CD4-positive, alpha-beta T cell treated with Interleukin-12 subunit alpha and Interleukin-12 subunit beta, for 1 hour (primary cell): ENCODE measurements at regions not wholly inside any gene's neighbourhood (a gene's known extent, or its start where the extent isn't known, plus 50 kb on each side); places are given as distances from the start of the nearest gene placed in this dataset.

Experiments
- DNase-seq: peaks from one replicate; pipeline ENCODE4 v3.0.0-alpha.2; 2020

DNA sequence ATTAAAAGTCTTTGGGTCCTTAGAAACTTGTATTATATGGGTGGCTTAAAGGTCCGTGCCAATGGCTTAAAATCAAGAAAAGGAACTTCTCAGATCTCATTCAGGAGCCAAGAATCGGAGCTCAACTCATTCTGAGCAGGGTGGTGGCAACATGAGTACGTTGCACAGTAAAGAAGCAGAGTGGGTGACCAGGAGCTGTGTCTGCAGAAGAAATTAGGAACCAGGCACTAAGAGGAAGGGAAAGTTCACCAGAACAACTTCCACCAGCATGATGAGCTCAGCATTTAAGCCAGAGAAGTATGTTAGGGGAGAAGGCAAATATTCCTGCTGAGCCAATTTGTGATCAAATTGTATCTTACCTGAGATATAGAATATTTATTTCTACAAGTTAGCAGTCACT is 236.0 kb upstream of the NRP1 start:
- no peak for DNase-seq

DNA sequence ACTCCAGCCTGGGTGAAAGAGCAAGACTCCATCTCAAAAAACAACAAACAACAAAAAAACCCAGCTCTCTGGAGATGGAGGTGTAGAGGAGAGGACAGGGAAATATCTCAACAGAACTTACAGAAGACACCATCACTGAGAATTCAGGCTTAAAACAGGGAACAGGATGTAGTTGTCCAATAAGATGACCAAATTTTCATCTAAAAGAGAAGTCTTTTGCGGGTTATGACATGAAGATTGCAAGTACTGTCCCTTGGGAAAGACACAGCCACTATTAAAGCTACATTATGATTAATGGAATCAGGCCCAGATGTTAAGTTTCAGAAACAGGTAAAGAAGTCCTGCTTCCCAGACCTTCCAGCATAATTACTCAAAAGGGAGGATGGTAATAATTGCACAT is 235.2 kb upstream of the NRP1 start:
- no peak for DNase-seq

DNA sequence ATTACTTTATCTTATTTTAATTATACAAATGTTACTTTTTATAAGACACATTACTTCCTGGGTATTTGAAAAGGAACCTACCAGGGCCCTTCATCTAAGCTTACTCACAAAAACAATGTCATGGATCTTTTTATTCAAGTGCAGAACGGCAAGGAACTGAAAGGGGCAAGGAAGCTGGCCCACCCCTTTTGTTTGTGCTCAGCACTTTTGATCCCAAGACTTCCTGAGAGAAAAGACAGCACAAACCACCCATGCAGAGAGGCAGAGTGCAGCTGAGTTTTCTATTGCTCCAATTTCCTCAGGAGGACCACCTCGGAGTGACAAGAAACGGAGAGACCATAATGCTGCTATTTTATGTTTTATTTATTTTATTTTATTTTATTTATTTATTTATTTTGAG is 232.0 kb upstream of the NRP1 start:
- no peak for DNase-seq

DNA sequence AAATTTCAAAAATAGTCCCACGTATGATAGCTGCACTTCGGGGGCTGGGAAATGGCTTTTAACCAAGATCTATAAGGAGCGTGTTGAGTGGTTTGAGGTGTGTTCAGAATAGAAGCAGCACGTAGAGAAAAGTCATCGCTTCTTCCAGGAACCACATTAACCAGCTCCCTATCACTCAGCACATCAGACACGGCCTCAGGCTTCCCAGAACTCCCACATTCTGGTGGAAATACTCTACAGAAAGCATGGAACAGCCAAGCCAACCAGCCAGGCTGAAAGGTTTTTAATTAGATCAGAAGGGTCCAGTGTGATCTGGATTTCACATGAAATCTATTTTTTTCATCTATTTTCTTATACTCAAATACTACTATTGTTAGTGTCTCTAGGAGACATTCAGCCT is 231.5 kb upstream of the NRP1 start:
- DNase-seq = no peak

DNA sequence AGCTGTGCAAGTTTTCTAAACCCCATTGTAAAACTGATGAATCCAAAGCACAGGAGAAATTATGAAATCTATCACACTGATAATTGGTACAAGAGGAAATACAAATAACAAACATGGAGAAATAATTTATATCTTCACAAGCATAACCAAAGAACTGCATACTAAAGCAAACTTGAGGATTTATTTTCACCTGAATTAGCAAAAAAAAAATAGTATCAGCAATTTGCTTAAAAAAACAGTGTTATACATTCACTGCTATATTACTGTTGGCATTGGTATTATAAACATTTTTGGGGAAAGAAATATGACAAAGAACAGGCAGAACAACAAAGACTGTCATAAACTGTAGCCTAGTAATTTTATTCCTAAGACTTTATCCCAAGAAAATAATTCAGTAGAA is 230.8 kb upstream of the NRP1 start:
- DNase-seq = no peak

DNA sequence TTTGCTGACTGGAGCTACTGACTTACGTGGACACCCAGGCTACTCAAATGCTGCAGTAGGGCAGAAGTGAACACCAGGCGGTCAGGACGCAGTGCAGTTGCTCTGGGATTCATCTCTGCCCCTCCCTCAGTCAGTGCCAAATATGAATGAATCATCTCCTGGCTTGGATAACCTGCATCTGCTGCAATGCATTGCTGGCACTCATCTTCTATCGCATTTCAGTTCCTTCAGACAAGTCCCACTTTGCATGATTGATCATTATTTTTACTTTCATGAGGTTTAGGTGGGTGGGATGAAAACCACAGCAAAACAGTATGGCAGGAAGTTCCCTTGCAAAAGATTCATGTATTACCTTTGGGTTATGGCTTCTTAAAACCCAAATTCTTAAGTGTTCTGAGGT is 224.6 kb upstream of the NRP1 start:
- no peak for DNase-seq

DNA sequence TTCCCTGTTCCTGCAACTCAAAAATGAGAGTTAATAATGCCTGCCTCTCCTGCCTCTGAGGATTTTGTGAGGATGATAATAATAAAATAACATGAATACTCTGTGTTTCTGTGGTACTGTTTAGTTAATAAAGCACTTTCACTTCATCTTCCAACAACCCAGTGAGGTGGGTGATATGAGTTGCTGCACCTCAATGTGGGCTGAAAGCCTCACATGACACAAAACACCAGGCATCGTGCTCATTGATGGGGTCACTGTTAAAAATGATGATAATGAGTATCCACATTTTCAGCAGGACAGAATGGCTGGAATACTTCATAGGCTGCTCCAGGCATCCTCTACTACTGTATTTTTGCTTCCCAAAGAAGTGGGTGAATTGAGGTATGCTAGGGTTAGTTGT is 222.8 kb upstream of the NRP1 start:
- DNase-seq = no peak

DNA sequence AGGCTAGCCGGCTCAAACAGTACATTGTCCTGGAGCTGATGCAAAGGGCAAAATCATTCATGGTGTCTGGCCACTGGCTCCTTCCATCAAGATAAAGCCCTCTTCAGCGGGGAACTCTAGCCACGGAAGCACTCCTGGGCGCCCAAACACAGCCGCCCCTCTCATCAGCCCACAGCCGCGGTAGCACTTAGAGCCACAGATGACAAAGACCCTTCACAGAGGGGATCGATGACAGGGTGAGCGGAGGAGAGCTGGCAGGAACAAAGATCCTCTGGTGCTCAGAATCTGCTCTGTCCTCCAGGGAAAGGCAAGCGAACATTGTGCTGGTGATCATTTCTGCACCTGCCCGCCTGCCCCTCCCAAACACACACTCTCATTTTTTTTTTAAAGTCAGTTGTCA is 222.2 kb upstream of the NRP1 start:
- DNase-seq = no peak

DNA sequence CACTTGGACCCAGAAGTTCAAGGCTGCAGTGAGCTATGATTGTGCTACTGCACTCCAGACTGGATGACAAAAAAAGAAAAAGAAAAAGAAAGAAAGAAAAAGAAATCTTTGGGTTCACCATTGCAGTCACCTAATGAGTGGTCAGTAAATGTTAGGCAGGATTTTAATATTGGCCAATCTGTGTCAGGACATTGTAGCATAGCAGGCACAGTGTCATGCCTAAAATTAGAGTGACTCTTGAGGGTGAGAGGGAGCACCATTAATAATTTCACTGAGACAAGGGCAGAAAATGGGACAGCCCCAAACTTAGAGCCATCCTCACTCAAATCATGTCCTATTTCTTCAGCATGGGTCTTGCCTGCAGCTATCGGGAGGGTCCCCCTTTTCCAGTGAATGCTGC is 221.6 kb upstream of the NRP1 start:
- no peak for DNase-seq

DNA sequence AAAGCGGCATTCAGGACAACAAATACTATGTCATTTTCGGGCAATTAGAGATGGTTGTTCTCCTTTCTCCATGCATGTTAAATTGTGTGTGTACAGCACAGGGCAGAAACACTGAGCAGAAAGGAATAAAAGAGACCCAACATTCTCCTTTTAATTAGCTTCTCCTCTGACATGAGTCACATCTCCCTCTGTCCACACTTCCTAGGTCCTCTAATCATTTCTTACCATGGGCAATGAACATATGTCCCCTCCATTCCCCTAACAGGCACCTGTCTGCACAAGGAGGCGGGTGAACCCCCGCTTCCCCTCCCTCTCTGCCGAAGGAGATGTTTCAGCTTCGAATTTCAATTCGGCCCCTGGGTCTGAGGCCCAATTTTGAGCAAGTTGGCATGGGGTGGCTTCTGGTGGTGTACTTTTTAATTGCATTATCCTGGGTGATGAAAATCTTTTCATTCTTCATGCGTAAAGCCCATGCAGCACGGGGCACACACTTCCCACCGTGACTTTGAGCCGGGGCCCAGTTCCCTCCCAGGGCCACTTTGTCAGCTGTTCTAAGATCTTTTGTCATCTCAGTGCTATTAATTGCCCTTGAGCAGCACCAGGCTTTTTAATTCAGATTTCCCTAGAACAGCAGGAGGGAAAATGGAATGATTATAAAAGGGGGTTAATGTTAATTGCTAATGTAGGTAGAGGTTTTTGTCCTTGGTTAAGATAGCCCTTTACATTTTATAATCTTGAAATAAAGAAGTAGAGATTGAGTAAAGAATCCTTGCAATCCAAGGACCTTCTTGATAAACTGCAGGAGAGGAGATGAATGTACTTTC is 219.5 kb upstream of the NRP1 start:
- DNase-seq = no peak

DNA sequence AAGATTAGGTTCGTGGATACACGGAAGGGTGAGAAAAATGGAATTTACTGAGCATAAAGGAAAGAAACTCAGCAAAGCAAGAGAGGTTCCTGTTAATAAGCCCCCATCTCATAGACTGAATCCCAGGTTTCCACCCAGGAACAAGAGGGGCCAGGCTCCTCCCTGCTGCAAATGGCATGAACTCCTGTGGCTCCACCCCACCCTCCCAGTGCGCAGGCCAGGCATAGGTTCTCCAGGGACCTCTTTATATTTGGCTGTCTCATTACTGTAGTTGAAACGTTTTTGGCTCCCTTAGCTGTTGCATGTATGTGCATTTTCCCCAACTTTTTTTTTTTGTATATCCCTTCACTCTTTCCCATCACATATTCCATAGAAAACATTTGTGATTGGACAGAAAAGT is 217.8 kb upstream of the NRP1 start:
- DNase-seq = no peak

DNA sequence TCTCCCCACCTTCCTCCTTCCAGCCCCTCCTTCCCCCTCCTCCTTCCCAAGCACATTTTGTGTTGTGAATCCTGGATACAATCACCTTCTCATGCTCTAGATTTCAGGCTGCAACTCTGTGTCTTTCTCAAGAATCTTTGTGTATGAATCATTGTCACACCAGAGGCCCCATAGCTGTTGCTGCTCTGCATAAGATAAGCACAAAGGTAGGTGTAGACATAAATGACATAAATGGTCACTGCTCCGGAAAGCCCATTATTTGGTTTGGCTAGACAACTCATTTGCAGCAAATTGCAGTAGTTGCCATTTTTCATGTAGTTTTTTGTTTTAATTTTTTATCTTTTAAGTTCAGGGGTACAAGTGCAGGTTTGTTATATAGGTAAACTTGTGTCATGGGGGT is 216.3 kb upstream of the NRP1 start:
- no peak for DNase-seq

DNA sequence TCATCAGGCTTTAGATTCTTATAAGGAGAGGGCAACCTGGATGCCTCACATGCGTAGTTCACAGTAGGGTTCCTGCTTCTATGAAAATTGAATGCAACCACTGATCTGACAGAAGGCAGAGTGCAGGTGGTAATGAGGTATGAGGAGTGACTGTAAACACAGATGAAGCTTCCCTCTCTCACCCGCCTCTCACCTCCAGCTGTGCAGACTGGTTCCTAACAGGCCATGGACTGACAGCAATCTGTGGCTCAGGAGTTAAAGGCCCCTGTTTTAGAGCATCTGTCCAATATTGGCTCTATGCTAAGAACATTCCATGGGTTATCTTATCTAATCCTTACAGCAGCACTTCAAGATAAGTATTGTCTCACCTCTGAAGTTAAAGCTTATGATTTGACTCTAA is 213.5 kb upstream of the NRP1 start:
- no peak for DNase-seq

DNA sequence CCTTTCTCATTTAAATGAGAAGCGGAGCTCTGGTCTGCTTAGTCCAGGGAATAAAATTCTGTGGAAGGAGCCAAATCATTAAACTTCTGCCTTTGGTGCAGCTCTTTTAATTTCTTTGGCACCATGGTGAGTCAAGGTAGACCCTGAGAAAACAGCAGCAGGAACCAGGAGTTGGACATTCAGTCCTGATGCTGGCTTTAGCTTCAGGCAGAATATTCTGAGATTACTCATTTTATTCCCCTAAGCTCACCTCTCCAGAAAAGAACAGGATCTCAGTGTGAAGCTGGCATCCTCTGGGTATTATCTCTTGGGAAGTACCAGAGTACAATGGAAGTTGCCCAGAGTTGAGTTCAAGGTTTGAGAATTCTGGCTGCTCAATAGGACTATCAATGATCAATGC is 211.6 kb upstream of the NRP1 start:
- DNase-seq = no peak

DNA sequence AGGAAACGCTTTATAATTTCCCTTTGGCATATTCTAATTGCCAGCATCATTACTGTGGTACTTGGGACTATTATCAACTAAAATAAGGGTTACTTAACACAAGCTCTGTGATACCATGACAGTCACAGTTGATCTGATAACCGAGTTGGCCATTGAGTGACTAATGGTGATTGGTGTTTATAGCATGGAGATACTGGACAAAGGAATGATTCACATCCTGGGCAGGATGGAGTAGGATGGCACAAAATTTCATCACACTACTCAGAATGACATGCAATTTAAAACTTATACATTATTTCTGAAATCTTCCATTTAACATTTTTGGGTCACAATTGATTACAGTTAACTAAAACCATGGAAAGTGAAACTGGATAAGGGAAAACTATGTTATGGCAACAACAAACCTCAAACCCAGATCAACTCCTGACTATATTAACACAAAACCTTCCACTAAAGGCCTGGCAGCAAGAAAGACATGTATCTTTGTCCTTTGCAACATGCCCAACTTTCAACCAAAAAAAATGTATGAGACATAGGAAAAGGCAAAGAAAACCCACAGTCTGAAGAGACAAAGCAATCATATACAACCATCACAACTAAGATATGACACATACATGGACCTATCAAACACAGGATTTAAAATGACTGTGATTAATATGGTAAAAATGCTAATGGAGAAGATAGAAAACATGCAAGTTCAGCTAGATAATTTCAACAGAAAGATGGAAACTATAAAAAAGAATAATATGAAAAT is 208.5 kb upstream of the NRP1 start:
- DNase-seq = no peak

DNA sequence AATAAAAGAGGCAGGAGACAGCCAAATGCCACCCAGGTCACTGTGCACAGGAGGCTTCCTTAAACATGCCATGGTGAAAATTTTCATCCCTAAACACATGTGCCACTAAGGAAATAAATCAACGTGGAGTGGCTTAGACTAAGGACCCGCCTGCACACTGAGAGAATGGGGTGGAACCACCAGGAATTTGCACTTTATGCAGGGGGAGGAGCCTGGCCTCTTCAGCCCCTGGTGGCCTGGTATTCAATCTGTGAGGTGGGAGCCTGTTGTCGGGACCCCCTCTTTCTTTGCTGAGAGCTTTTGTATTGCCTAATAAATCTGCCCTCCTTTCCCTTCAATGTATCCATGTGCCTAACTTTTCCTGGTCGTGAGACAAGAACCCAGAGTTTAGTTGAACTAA is 204.6 kb upstream of the NRP1 start:
- no peak for DNase-seq

DNA sequence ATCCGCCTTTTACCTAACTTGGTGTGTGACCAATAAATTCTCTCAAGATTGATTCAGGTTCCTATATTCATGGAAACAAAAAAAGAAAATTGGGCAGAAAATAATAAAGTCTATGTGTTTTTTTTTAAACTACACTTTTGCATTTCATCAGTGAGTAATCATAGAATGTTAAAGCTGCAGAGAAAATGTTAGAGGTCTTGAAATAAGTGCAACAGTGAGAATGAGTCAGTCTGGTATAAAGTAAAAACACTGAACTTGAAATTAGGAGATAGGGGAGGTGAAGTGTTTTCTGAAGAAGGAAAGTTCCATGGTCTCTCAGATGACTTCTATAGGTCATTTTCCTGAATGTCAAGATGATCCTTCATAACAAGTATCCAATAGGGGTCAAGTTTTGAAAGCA is 202.6 kb upstream of the NRP1 start:
- no peak for DNase-seq

DNA sequence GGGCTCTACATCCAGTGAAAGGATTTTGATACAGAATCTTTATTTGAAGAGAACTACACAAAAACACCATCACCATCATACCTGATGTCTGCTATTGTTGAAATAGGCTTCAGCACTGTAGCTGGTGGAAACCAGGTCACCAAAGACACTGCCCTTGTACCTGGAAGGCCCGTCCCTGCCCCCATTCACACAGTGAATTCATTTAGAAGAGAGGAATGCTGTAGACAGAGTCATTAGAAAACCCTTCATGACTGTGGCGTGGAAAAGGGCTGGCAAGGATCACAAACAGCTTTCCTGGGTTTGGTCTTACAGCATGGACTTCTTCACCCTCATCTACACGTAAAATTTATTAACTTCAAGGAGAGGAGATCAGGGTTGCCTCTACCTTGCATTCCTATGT is 202.0 kb upstream of the NRP1 start:
- no peak for DNase-seq

DNA sequence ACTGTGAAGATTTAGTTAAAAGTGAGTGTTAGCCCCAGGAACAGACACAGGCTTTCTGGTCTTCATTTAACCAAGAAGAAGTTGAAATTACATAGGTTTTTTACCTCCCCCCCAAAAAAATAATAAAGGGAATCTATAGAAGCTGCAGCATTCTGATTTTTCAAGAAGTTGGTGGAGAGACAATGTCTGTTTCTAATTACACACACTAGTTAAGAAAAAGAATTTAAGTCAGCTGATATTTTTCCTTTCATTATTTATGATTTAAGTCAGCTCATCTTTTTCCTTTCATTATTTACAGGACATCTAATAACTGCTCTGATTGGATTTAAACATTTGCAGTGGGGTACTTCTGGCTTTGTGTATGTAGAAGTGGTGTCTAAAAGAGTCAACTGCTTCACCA is 201.4 kb upstream of the NRP1 start:
- DNase-seq = no peak

DNA sequence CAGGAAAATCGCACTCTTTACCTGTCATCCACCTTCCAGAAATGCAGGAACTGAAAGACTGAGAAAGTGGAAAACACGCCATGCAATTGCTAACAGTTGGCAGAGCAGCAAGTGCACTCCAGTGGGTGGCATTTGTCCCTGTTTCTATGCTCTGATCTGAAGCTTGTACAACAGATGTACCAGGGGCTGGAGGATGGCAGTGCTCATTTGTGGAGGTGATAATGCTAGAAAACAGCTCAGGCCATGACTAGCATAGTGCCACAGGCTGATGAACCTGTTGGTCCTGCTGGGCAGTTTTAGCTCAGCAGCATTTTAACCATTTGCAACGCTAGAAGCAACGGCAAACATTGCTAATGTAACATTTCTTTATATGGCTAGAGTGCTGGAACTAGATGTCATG is 199.9 kb upstream of the NRP1 start:
- no peak for DNase-seq

DNA sequence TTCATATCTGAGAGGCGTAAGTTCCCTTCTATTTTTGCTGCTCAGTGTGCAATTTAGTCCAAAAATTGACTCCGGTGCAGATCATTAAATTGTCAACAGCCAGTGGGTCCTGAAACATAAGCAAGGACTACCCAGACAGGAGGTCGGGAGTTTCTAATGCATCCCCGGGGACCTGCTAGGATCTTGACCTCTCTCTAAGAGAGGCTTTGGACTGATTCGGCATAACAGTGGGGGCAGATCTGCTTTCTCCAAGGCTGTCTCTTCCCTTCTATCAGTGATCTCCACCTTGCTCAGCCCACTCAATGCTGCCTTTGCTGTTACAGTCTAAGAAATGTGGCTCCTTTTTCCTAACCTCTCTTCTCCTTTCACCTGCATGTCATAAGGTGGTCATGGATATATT is 199.1 kb upstream of the NRP1 start:
- DNase-seq = no peak

DNA sequence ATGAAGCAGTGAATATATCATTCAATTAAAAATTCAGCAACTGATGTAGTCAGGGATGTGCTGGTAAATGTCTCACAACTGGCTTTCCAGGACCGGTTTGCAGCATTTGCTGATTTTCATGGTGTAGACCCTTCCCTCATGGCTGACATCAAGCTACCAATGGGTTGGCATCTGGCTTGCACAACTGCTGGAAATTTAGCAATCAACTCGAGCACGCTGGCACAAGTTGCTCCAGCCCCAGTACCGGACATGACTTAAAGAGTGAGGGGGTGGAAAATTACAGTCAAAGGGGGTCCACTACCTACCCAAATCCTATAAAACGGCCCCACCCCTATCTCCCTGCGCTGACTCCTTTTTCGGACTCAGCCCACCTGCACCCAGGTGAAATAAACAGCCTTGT is 198.4 kb upstream of the NRP1 start:
- no peak for DNase-seq

DNA sequence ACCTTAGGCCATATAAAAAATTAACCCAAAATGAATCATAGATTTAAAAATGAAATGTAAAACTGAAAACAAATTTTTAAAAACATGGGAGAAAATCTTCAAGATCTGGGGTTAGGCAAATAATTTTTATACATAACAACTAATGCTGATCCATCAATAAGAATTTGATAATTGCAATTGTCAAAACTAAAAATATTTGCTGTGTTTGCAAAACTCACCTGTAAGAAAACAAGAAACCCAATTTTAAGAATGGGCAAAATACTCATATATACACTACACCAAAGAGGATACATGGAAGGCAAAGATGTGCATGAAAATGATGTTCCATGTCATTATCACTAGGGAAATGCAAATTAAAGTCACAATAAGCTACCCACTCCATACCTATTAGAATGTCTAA is 194.8 kb upstream of the NRP1 start:
- no peak for DNase-seq

DNA sequence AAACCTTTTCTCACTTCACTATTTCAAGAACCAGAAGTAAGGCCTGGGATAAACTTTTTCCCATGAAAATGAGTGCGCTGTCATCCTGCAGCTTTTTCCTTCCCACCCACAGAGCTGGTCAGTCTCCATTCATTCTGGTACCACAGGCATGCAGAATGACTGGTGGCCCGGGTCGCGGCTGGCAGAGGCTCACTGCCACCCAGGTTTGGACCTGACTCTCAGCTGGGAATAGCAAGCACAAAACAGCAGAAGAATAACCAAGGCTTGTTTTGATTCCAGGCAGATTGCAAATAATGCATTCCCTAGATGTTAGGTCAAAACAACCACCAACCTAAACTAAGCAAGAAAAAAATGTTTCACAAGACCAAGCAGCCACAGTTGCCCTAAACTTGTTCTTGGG is 190.5 kb upstream of the NRP1 start:
- DNase-seq = no peak

DNA sequence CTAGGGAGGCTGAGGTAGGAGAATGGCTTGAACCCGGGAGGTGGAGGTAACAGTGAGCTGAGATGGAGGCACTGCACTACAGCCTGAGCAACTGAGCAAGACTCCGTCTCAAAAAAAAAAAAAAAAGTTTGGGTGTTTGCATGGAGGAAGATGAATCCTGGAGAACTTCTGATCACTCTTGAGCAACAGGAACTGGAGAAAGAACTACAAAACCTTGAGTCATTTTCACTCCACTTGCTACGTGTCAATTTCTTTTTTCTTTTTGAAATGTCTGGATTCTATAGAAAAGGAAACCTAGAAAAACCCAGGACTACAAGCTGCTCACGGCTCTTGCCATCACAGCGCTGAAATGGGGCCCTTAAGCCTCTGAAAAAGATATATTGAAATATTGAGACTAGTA is 189.6 kb upstream of the NRP1 start:
- no peak for DNase-seq
